Tibial artery (tissue), 4 donors: ENCODE measurements at regions not wholly inside any gene's neighbourhood (a gene's known extent, or its start where the extent isn't known, plus 50 kb on each side); places are given as distances from the start of the nearest gene placed in this dataset.
"Not testable (repeated sequence)": the region's sequence is repeated elsewhere in the genome, so short reads cannot be mapped to it uniquely, and the experiment has no call there.

Experiments
- DNase-seq, 2 donors: peaks; one replicate each; pipeline ENCODE4 v3.0.0-alpha.2; 2019
- H3K27ac ChIP-seq, 2 donors: fragments of 200-600 bp; sonication (generic) in 1 of 2; 1 replicate in 1 of 2; 2 replicates in 1 of 2; pipeline ENCODE4 v1.5.1; 2018 to 2019; ENCODE audit warnings: mild to moderate bottlenecking in 1 of 2
- H3K27me3 ChIP-seq, 2 donors: fragments of 200-600 bp; sonication (generic) in 1 of 2; one replicate each; pipeline versions ENCODE4 v1.5.1 to v1.6.0; 2016 to 2019
- H3K36me3 ChIP-seq, 3 donors: fragments of 200-600 bp; sonication (generic) in 2 of 3; one replicate each; pipeline ENCODE4 v1.5.1; 2016 to 2019; ENCODE audit warnings: mild to moderate bottlenecking in 2 of 3
- H3K4me1 ChIP-seq, 4 donors: fragments of 200-600 bp; sonication (generic) in 2 of 4; 1 replicate in 3 of 4; 2 replicates in 1 of 4; pipeline ENCODE4 v1.5.1; 2016 to 2019
- H3K4me3 ChIP-seq, 2 donors: fragments of 200-600 bp; sonication (generic) in 1 of 2; 1 replicate in 1 of 2; 2 replicates in 1 of 2; pipeline ENCODE4 v1.5.1; 2018 to 2019; ENCODE audit warnings: mild to moderate bottlenecking in 2 of 2
- H3K9me3 ChIP-seq, 3 donors: fragments of 200-600 bp; sonication (generic) in 1 of 3; one replicate each; pipeline ENCODE4 v1.5.1; 2016 to 2019
- intact Hi-C: fragments of 100-400 bp; cut with DNase I; formaldehyde crosslinking; loops from one replicate; pipeline ENCODE4 v1.15.0; 2023; ENCODE audit warnings: low total_unique reads
- TF ChIP-seq, protein P1 (sequence below), 2 experiments: fragments of 200-600 bp in 1 of 2; fragments of 450-650 bp in 1 of 2; IDR thresholded peaks; one replicate each; pipeline ENCODE4 v1.5.1; 2017 to 2019; ENCODE audit warnings: antibody characterized with exemption in 2 of 2, mild to moderate bottlenecking in 1 of 2, moderate library complexity in 1 of 2

DNA sequence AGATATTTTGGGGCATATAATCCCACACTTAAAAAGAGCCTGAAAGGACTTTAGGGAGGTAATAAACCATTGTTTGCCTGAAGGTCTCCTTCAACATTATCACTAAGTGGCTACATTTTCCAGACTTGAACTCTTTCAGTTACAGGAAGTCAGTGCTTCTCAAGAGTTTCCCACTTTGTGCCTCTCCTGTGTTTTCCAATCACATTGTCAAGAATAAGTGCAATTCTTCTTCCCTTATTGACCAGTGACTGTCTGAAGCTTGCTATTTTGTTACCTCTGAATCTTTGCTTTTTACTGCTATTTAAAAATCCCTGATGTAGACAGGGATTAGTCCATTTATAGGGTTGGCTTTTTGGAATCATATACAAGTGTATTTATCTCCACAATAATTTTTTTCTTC lies 346.7 kb upstream of the ANKRD30A start:
- Histone ChIP-seq H3K27ac (no peak overlapping the region), H3K4me3 (no peak overlapping the region), H3K27me3 (no peaks in the 10 kb centered on the region), H3K4me1 (no peaks in the 10 kb centered on the region), H3K9me3 (no peaks in the 10 kb centered on the region), H3K36me3 (no peaks in the 10 kb centered on the region)
- no peak for DNase-seq
- intact Hi-C loops: loop anchor here (2.0 kb wide), 1 partner anchor 1144 kb away; no protein-coding TSS in a partner anchor
- TF ChIP-seq, protein P1, sequence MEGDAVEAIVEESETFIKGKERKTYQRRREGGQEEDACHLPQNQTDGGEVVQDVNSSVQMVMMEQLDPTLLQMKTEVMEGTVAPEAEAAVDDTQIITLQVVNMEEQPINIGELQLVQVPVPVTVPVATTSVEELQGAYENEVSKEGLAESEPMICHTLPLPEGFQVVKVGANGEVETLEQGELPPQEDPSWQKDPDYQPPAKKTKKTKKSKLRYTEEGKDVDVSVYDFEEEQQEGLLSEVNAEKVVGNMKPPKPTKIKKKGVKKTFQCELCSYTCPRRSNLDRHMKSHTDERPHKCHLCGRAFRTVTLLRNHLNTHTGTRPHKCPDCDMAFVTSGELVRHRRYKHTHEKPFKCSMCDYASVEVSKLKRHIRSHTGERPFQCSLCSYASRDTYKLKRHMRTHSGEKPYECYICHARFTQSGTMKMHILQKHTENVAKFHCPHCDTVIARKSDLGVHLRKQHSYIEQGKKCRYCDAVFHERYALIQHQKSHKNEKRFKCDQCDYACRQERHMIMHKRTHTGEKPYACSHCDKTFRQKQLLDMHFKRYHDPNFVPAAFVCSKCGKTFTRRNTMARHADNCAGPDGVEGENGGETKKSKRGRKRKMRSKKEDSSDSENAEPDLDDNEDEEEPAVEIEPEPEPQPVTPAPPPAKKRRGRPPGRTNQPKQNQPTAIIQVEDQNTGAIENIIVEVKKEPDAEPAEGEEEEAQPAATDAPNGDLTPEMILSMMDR (IDR thresholded peaks at IDR 0.05): no peak

DNA sequence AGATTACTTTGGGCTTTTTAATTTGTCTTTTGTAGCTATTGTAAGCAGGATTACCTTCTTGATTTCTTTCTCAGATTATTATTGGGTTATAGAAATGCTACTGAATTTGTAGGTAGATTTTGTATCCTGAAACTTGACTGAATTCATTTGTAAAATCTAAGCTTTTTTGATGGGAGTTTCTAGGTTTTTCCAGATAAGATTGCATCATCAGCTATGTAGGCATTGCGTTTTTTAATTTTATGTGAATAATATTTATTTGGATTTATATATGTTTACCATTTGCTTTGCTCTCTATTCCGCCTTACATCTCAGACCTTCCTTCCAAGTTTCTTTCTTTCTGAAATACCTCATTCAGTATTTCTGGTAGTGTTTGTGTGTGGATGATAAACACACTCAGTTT lies 351.7 kb upstream of the ANKRD30A start:
- no peak overlapping the region for H3K4me3 ChIP-seq
- H3K36me3 ChIP-seq: no peaks in the 10 kb centered on the region
- intact Hi-C loops: no loop called here
- H3K27me3 ChIP-seq: no peaks in the 10 kb centered on the region
- H3K4me1 ChIP-seq: no peaks in the 10 kb centered on the region
- DNase-seq: no peak
- H3K9me3 ChIP-seq: no peaks in the 10 kb centered on the region
- TF ChIP-seq, protein P1 (IDR thresholded peaks at IDR 0.05): no peak
- no peak overlapping the region for H3K27ac ChIP-seq

DNA sequence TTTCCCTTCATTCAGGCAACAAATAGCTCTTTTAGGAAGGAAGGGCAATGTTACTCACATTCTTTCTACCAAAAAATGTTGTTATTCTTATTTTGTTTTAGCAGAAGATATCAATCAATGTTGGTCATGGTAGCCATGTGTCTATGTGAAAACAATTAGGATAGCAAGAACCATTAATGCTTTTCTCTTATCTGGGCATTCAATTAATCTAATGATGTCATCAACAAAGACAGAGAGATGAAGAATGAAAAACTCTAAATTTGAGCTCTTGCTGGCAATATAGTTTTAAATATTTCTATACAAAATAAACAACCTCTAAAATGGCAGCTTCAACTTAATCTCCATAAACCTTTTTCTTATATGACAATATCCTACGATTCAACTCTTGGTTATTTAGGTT lies 353.7 kb upstream of the ANKRD30A start:
- H3K9me3 ChIP-seq: no peaks in the 10 kb centered on the region
- intact Hi-C loops: no loop called here
- no peaks in the 10 kb centered on the region for H3K27me3 ChIP-seq
- H3K4me3 ChIP-seq: no peak overlapping the region
- peaks cover 0 to 3% (median under 1%) of the 10 kb centered on the region in 4 donors for H3K4me1 ChIP-seq
- TF ChIP-seq, protein P1 (IDR thresholded peaks at IDR 0.05): no peak
- DNase-seq: no peak
- no peaks in the 10 kb centered on the region for H3K36me3 ChIP-seq
- H3K27ac ChIP-seq: no peak overlapping the region

DNA sequence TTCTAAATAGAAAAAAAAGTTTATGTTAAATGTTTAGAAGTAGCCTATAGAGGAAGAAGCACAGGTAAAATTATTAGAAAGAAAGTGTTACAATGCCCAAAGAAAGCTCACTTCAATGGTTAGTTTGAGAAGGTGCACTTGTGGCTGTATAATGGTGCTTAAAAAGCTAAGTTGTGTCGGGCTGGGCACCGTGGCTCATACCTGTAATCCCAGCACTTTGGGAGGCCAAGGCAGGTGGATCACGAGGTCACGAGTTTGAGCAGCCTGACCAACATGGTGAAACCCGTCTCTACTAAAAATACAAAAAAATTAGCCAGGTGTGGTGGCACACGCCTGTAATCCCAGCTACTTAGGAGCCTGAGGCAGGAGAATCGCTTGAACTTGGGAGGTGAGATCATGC lies 355.7 kb upstream of the ANKRD30A start:
- H3K27ac ChIP-seq, intact Hi-C loops, H3K4me3 ChIP-seq, DNase-seq, H3K9me3 ChIP-seq, H3K27me3 ChIP-seq, H3K36me3 ChIP-seq: not testable (repeated sequence)
- peaks cover 0 to 15% (median 8%) of the 10 kb centered on the region in 4 donors for H3K4me1 ChIP-seq

DNA sequence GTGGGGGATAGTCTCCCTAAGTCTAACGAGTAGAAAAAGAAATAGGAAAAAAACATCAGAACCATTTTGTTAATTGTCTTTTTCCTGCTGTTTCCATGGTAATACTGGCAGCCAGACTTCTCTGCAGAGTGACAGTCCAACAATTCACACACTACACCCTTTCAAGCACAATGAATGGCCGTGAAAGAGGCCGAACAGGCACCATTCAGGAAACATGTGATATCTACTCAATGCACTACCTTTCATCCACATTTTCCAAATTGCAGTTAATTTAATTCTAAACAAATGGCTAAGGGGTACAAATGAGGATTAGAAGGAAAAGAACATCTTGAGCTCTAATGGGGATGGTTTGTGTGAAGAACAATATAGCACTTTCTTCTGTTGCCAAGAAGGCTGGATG lies 358.5 kb upstream of the ANKRD30A start:
- Histone ChIP-seq H3K27me3 (no peaks in the 10 kb centered on the region), H3K4me1 (peaks cover 0 to 15% (median 8%) of the 10 kb centered on the region in 4 donors), H3K9me3 (no peaks in the 10 kb centered on the region), H3K27ac (no peak overlapping the region), H3K4me3 (no peak overlapping the region), H3K36me3 (no peaks in the 10 kb centered on the region)
- TF ChIP-seq, protein P1 (IDR thresholded peaks at IDR 0.05): no peak
- intact Hi-C loops: no loop called here
- no peak for DNase-seq

DNA sequence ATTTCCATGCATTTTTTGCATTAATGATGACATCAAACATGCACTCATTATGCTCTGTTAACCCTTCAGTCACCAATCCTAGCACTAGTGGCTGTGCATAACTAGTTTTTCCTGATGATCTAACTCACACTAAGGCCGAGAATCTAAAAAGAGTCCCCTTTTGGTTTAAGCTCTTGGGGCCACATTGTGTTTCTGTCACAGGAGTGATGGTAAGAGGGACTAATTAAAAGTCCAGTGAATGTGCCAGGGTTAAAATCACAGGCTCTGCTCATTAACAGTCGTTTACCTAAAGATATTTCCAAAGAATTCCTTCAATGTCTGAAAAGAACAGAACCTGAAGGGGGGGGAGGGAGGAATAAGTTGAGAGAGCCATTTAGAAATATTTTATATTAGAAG lies 359.0 kb upstream of the ANKRD30A start:
- H3K27me3 ChIP-seq: no peaks in the 10 kb centered on the region
- TF ChIP-seq, protein P1 (IDR thresholded peaks at IDR 0.05): no peak
- intact Hi-C loops: no loop called here
- H3K9me3 ChIP-seq: no peaks in the 10 kb centered on the region
- H3K36me3 ChIP-seq: no peaks in the 10 kb centered on the region
- H3K27ac ChIP-seq: peak overlapping the region in 1 of 2 donors; percentile 11
- no peak for DNase-seq
- H3K4me1 ChIP-seq: peaks cover 0 to 15% (median 8%) of the 10 kb centered on the region in 4 donors
- no peak overlapping the region for H3K4me3 ChIP-seq
